ENCODE measurements at regions not wholly inside any gene's neighbourhood (a gene's known extent, or its start where the extent isn't known, plus 50 kb on each side); places are given as distances from the start of the nearest gene placed in this dataset.

GRCh38 chr16:9351440-9351839 is 260.0 kb downstream of the HAPSTR1 start:
- TF ChIP-seq CTCF (IDR thresholded peaks at IDR 0.05; ENCODE audit: low read length) (no peak), EZH2 (optimal IDR thresholded peaks at IDR 0.05; ENCODE audit: low read depth, low read length) (no peak), EZH2phosphoT487 (IDR thresholded peaks at IDR 0.05; ENCODE audit: low read length) (no peak)
